GM06990 (cell line): ENCODE measurements at regions not wholly inside any gene's neighbourhood (a gene's known extent, or its start where the extent isn't known, plus 50 kb on each side); places are given as distances from the start of the nearest gene placed in this dataset.
A peak's percentile ranks its signal among the peaks of the same experiment; 100 is the strongest.

ENCODE experiments used
- DNase-seq: peaks from one replicate; pipeline ENCODE4 v3.0.0-alpha.2; 2011; ENCODE audit not compliant: insufficient read length; ENCODE audit errors: extremely low read depth
- H3K27me3 ChIP-seq: replicated peaks from 2 replicates; pipeline ENCODE4 v1.6.0; 2011; ENCODE audit warnings: low read length; ENCODE audit not compliant: control insufficient read depth, insufficient read depth
- H3K36me3 ChIP-seq: 2 replicates; pipeline ENCODE4 v1.5.1; 2011; ENCODE audit warnings: low read length; ENCODE audit not compliant: control insufficient read depth, insufficient read depth
- H3K4me3 ChIP-seq: replicated peaks from 2 replicates; pipeline ENCODE4 v1.5.1; 2011; ENCODE audit warnings: low read depth, mild to moderate bottlenecking, control low read depth, low read length
- CTCF ChIP-seq: IDR thresholded peaks from 2 replicates; pipeline ENCODE4 v1.5.1; 2011; ENCODE audit warnings: low read length, control low read depth, mild to moderate bottlenecking, inconsistent platforms; ENCODE audit not compliant: insufficient read depth, poor library complexity, severe bottlenecking

GRCh38 chr9:105091004-105091640 lies 153.3 kb upstream of the SLC44A1 start:
- TF ChIP-seq CTCF = no peak
- no peaks in the 10 kb centered on the region for H3K27me3 ChIP-seq
- DNase-seq = no peak
- no peak overlapping the region for H3K4me3 ChIP-seq
- no peaks in the 10 kb centered on the region for H3K36me3 ChIP-seq

GRCh38 chr9:105093685-105094084 lies 150.8 kb upstream of the SLC44A1 start:
- no peak overlapping the region for H3K4me3 ChIP-seq
- no peaks in the 10 kb centered on the region for H3K27me3 ChIP-seq
- DNase-seq = no peak
- no peak for TF ChIP-seq CTCF
- no peaks in the 10 kb centered on the region for H3K36me3 ChIP-seq

DNA sequence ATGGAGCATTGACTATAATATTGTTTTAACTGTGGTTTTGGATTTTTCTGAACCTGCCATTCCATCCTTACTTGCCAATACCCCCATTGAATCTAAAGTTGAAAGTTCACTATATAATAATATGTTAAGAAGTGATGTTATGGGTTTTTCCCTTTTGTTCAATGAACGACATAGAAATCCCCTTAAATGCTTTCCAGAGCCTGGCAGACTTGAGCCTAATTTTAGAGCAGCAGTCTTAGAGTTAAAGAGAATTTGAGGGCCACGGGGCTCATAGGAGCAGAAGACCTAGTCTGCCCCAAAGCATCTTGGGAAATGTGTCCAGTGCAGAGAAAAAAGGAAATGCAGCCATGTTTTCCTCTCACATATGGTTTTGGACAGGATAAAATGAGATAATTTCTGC lies 146.1 kb upstream of the SLC44A1 start:
- no peaks in the 10 kb centered on the region for H3K36me3 ChIP-seq
- no peak for TF ChIP-seq CTCF
- no peaks in the 10 kb centered on the region for H3K27me3 ChIP-seq
- H3K4me3 ChIP-seq = no peak overlapping the region
- no peak for DNase-seq

DNA sequence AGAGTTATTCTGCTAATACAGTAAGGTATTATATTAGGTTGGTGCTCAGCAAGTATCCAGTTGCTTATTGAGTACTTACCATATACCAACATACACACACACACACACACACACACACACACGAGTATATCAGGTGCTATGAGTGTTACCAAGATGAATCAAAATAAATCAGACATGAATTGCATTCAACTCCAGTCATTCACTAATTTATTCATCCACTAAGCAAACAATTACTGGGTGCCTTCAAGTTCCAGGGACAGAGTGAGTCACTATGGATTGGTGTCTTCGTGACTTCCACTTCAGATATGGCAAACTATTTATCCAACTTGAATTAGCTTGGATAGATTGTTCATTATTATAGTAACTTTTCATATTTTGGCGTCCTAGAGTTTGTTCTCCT lies 140.7 kb upstream of the SLC44A1 start:
- DNase-seq = no peak
- TF ChIP-seq CTCF = no peak
- H3K27me3 ChIP-seq = no peaks in the 10 kb centered on the region
- H3K4me3 ChIP-seq = no peak overlapping the region
- no peaks in the 10 kb centered on the region for H3K36me3 ChIP-seq

DNA sequence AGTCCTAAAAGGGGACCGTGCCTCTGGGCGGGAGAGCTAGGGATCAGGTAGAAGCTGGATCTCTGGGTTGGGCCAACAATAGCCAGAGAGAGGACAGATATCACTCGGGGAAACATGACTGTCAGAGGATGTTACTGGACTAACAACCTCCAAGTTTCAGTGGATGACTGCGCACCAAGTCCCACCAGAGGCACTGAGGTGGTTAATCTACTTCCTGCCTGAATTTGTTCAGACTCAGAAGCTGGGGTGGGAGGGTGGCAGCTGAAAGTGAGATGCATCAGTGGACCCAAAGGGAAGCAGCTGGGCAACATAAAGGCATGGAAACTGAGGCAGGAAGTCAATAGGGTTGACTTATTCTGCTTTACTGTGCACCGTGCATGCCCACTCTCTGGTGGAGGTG lies 130.1 kb upstream of the SLC44A1 start:
- no peak for TF ChIP-seq CTCF
- peak; percentile 21 for DNase-seq
- no peaks in the 10 kb centered on the region for H3K36me3 ChIP-seq
- H3K4me3 ChIP-seq = no peak overlapping the region
- H3K27me3 ChIP-seq = no peaks in the 10 kb centered on the region
